SU-DHL-6 (cell line): ENCODE measurements at regions not wholly inside any gene's neighbourhood (a gene's known extent, or its start where the extent isn't known, plus 50 kb on each side); places are given as distances from the start of the nearest gene placed in this dataset.

ENCODE experiments used
- H2AFZ ChIP-seq: fragments of 200-600 bp; sonication (generic); 2 replicates; pipeline ENCODE4 v1.6.1; 2014; ENCODE audit warnings: low read depth, mild to moderate bottlenecking, moderate library complexity, mixed read lengths, antibody characterized with exemption, low read length; ENCODE audit not compliant: severe bottlenecking
- H3F3A ChIP-seq: fragments of 200-600 bp; shearing (Covaris generic); 2 replicates; pipeline ENCODE4 v1.6.0; 2016; ENCODE audit warnings: antibody characterized with exemption, mild to moderate bottlenecking; ENCODE audit not compliant: insufficient read depth
- H3K27ac ChIP-seq: fragments of 200-600 bp; sonication (generic); 2 replicates; pipeline ENCODE4 v1.5.1; 2016; ENCODE audit warnings: low read depth, mild to moderate bottlenecking, low read length, moderate library complexity, mixed read lengths
- H3K27me3 ChIP-seq: fragments of 200-600 bp; sonication (generic), shearing (Covaris generic); 2 replicates; pipeline ENCODE4 v1.6.0; 2014; ENCODE audit warnings: mild to moderate bottlenecking, low read length
- H3K36me3 ChIP-seq: fragments of 200-600 bp; sonication (generic); 2 replicates; pipeline ENCODE4 v1.6.1; 2014; ENCODE audit warnings: mild to moderate bottlenecking, low read length, mixed read lengths
- H3K4me2 ChIP-seq: fragments of 300-600, 200-600 bp; shearing (Covaris generic), sonication (generic); 2 replicates; pipeline ENCODE4 v1.6.0; 2014; ENCODE audit warnings: low read length, low read depth, mild to moderate bottlenecking; ENCODE audit not compliant: poor library complexity, severe bottlenecking
- H3K4me3 ChIP-seq: fragments of 200-600 bp; sonication (generic); 2 replicates; pipeline ENCODE4 v1.5.1; 2014; ENCODE audit warnings: antibody characterized with exemption, low read length, mild to moderate bottlenecking, mixed read lengths; ENCODE audit not compliant: insufficient read depth, poor library complexity, severe bottlenecking
- H3K79me2 ChIP-seq: fragments of 200-600 bp; sonication (generic); 2 replicates; pipeline ENCODE4 v1.6.1; 2014; ENCODE audit warnings: mild to moderate bottlenecking, low read length, moderate library complexity; ENCODE audit not compliant: insufficient read depth
- H3K9ac ChIP-seq: fragments of 200-600 bp; sonication (generic); 2 replicates; pipeline ENCODE4 v1.7.0; 2014; ENCODE audit warnings: mild to moderate bottlenecking, low read length
- H3K9me2 ChIP-seq: fragments of 200-600 bp; sonication (generic); replicated peaks from 2 replicates; pipeline ENCODE4 v1.6.1; 2014; ENCODE audit warnings: low read length; ENCODE audit not compliant: insufficient read depth
- H3K9me3 ChIP-seq: fragments of 200-600 bp; sonication (generic); 2 replicates; pipeline ENCODE4 v1.6.1; 2014; ENCODE audit warnings: low read length, mixed read lengths; ENCODE audit not compliant: insufficient read depth
- H4K20me1 ChIP-seq: fragments of 200-600 bp; sonication (generic); 2 replicates; pipeline ENCODE4 v1.6.1; 2014; ENCODE audit warnings: low read depth, mild to moderate bottlenecking, antibody characterized with exemption, low read length, moderate library complexity, mixed read lengths
- CTCF ChIP-seq: fragments of 200-600 bp; sonication (generic); IDR thresholded peaks from one replicate; pipeline ENCODE4 v1.5.1; 2017; ENCODE audit warnings: antibody characterized with exemption, mild to moderate bottlenecking, low read length, moderate library complexity; ENCODE audit not compliant: insufficient read depth, poor library complexity, severe bottlenecking
- EZH2phosphoT487 ChIP-seq: fragments of 200-600 bp; sonication (generic), shearing (Covaris generic); conservative IDR thresholded peaks from 2 replicates; pipeline ENCODE4 v1.6.1; 2018; ENCODE audit warnings: mild to moderate bottlenecking, antibody characterized with exemption, low read length, moderate library complexity, mixed read lengths

DNA sequence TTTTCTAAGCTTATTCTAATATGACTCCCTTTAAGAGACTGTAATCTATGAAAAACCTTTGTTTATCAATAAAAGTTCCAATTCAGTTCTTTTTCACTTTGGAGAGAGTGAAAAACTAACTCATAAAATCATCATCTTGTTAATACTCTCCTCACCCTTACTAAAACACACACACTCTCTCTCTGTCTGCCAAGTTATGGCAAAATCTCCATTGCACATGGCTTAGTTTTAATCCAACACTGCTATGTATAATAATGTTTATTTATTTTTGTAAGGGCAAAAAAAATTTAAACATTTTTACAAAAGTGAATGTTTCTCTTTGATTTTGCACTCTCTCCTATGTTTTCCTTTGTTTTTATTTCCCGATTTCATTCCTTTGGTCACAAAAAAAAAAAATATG, 253.2 kb downstream of the BMP7 start:
- Histone ChIP-seq H3K79me2 (no peaks in the 10 kb centered on the region), H3K9ac (no peak overlapping the region), H3K36me3 (no peaks in the 10 kb centered on the region), H3K27me3 (no peaks in the 10 kb centered on the region), H3K27ac (no peak overlapping the region), H3K4me3 (no peak overlapping the region), H3F3A (no peaks in the 10 kb centered on the region), H3K9me3 (no peaks in the 10 kb centered on the region), H3K9me2 (no peaks in the 10 kb centered on the region), H4K20me1 (no peaks in the 10 kb centered on the region), H3K4me2 (no peak overlapping the region), H2AFZ (no peak overlapping the region)
- TF ChIP-seq CTCF (no peak), EZH2phosphoT487 (no peak)

GRCh38 chr20:57013741-57014140, 252.7 kb downstream of the BMP7 start:
- Histone ChIP-seq H3K4me2 (no peak overlapping the region), H3K79me2 (no peaks in the 10 kb centered on the region), H3F3A (no peaks in the 10 kb centered on the region), H3K4me3 (no peak overlapping the region), H2AFZ (no peak overlapping the region), H3K9ac (no peak overlapping the region), H3K9me3 (no peaks in the 10 kb centered on the region), H3K36me3 (no peaks in the 10 kb centered on the region), H3K27me3 (no peaks in the 10 kb centered on the region), H3K27ac (no peak overlapping the region), H4K20me1 (no peaks in the 10 kb centered on the region), H3K9me2 (no peaks in the 10 kb centered on the region)
- no peak for TF ChIP-seq CTCF
- TF ChIP-seq EZH2phosphoT487 = no peak

GRCh38 chr20:57020364-57020763, 246.1 kb downstream of the BMP7 start:
- H3K9me2 ChIP-seq = no peaks in the 10 kb centered on the region
- no peaks in the 10 kb centered on the region for H3K36me3 ChIP-seq
- H3K9me3 ChIP-seq = no peaks in the 10 kb centered on the region
- no peak for TF ChIP-seq CTCF
- no peak for TF ChIP-seq EZH2phosphoT487
- H3K27me3 ChIP-seq = 0 out of 2 replicates have a peak, but pooled peaks cover 3% of the 10 kb centered on the region
- H3K4me2 ChIP-seq = no peak overlapping the region
- H2AFZ ChIP-seq = no peak overlapping the region
- no peaks in the 10 kb centered on the region for H3F3A ChIP-seq
- H3K79me2 ChIP-seq = no peaks in the 10 kb centered on the region
- no peak overlapping the region for H3K9ac ChIP-seq
- H3K4me3 ChIP-seq = no peak overlapping the region
- H4K20me1 ChIP-seq = no peaks in the 10 kb centered on the region
- H3K27ac ChIP-seq = no peak overlapping the region

GRCh38 chr20:57022306-57022705, 244.1 kb downstream of the BMP7 start:
- H3K36me3 ChIP-seq = no peaks in the 10 kb centered on the region
- no peaks in the 10 kb centered on the region for H4K20me1 ChIP-seq
- H3K9ac ChIP-seq = no peak overlapping the region
- no peak overlapping the region for H3K27ac ChIP-seq
- TF ChIP-seq EZH2phosphoT487 = no peak
- TF ChIP-seq CTCF = no peak
- 0 out of 2 replicates have a peak, but pooled peaks cover 3% of the 10 kb centered on the region for H3K27me3 ChIP-seq
- no peaks in the 10 kb centered on the region for H3F3A ChIP-seq
- no peaks in the 10 kb centered on the region for H3K9me3 ChIP-seq
- no peak overlapping the region for H2AFZ ChIP-seq
- H3K9me2 ChIP-seq = no peaks in the 10 kb centered on the region
- no peak overlapping the region for H3K4me2 ChIP-seq
- no peak overlapping the region for H3K4me3 ChIP-seq
- no peaks in the 10 kb centered on the region for H3K79me2 ChIP-seq
